ENCODE measurements at regions not wholly inside any gene's neighbourhood (a gene's known extent, or its start where the extent isn't known, plus 50 kb on each side); places are given as distances from the start of the nearest gene placed in this dataset.

- no peak for DNase-seq
Measured at GRCh38 chr4:37737466-37737865, 51.3 kb upstream of the RELL1 start.
